ENCODE measurements at regions not wholly inside any gene's neighbourhood (a gene's known extent, or its start where the extent isn't known, plus 50 kb on each side); places are given as distances from the start of the nearest gene placed in this dataset.

DNA sequence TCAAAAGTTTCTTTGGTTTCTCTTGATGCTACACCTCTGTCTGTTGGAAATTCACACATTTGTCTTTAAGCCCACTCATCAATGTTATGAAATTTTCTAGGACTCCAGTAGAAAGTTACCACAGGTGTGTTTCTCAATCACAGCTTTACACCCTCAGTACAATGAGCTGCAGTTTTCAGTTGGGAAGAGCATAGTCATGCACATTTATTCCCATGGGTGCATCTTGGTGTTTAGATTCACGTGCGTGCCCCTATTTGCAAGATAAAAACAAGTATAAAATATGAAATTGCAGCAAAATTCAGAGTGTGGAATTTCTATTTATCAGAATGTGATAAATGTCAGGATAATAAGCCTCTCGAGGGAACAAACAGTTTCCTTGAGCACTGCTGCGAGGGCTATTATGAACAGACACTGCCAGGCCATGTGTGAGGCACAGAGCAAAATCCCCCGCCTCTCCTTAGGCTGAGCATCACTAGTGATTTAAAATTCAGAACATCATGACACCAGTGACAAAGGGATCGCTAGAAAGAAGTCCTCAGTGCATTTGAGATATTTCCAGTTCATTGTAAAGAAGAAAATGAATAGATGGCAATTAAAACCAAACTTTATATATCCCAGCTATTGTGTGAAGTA is 512.2 kb upstream of the TCF4 start:
- 64 to 74% methylated on average over 4 to 6 of the region's 6 CpGs for WGBS, 2 donors (ENCODE audit: low coverage in 1 of 2)
- H3K27ac ChIP-seq = no peak overlapping the region
- H3K36me3 ChIP-seq = no peaks in the 10 kb centered on the region
- ATAC-seq = no peak
- peaks cover 0 to 9% (median 0%) of the 10 kb centered on the region in 3 donors for H3K9me3 ChIP-seq
- no peak for TF ChIP-seq POLR2A (IDR thresholded peaks at IDR 0.05)
- no peak for TF ChIP-seq POLR2AphosphoS5 (IDR thresholded peaks at IDR 0.05)
- no peaks in the 10 kb centered on the region for H3K27me3 ChIP-seq
- no peak overlapping the region for H3K4me3 ChIP-seq
- no peaks in the 10 kb centered on the region for H3K4me1 ChIP-seq

GRCh38 chr18:56097621-56098020 is 509.6 kb upstream of the TCF4 start:
- Histone ChIP-seq H3K4me3 (no peak overlapping the region), H3K27me3 (no peaks in the 10 kb centered on the region), H3K36me3 (no peaks in the 10 kb centered on the region), H3K27ac (no peak overlapping the region), H3K4me1 (no peaks in the 10 kb centered on the region), H3K9me3 (no peaks in the 10 kb centered on the region)
- TF ChIP-seq CTCF (IDR thresholded peaks at IDR 0.05) (no peak), POLR2AphosphoS5 (IDR thresholded peaks at IDR 0.05) (no peak)
- no peak for ATAC-seq
- WGBS, 2 donors (ENCODE audit: low coverage in 1 of 2) = 82 to 88% methylated on average over 2 to 5 of the region's 5 CpGs

DNA sequence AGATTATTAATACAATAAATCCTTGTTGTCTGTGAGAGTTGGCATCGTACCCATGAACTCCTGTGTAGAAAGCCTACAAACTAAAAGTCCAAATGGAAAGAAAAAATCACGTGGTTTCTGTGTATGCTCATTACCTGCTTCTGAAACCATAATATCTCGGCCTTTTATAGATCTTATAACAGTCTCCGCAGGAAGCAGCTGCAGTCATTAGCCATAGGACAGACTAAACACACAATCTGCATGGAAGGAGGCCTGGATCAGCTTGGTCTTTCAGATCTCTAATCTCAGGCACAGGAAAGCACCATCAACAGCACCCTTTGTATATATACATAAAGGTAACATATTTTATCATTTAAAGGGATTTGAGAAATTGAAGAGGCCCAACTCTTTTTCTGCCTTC is 508.9 kb upstream of the TCF4 start:
- no peak for TF ChIP-seq EP300 (IDR thresholded peaks at IDR 0.05)
- Histone ChIP-seq H3K4me1 (no peaks in the 10 kb centered on the region), H3K27ac (no peak overlapping the region), H3K9me3 (no peaks in the 10 kb centered on the region), H3K27me3 (no peaks in the 10 kb centered on the region), H3K4me3 (no peak overlapping the region), H3K36me3 (no peaks in the 10 kb centered on the region)
- WGBS, 2 donors (ENCODE audit: low coverage in 1 of 2) = 68 to 70% methylated on average over 4 of the region's 4 CpGs
- ATAC-seq = no peak

- WGBS, 2 donors (ENCODE audit: low coverage in 1 of 2) = 86 to 90% methylated on average over 4 of the region's 4 CpGs
- H3K27me3 ChIP-seq = no peaks in the 10 kb centered on the region
- no peak for TF ChIP-seq EP300 (IDR thresholded peaks at IDR 0.05)
- TF ChIP-seq CTCF (IDR thresholded peaks at IDR 0.05) = no peak
- no peak for TF ChIP-seq POLR2AphosphoS5 (IDR thresholded peaks at IDR 0.05)
- no peak overlapping the region for H3K27ac ChIP-seq
- H3K4me1 ChIP-seq = no peaks in the 10 kb centered on the region
- H3K36me3 ChIP-seq = no peaks in the 10 kb centered on the region
- ATAC-seq = no peak
- no peak overlapping the region for H3K4me3 ChIP-seq
- H3K9me3 ChIP-seq = no peaks in the 10 kb centered on the region
These were observed 501.7 kb upstream of the TCF4 start for GRCh38 chr18:56089612-56090258.

DNA sequence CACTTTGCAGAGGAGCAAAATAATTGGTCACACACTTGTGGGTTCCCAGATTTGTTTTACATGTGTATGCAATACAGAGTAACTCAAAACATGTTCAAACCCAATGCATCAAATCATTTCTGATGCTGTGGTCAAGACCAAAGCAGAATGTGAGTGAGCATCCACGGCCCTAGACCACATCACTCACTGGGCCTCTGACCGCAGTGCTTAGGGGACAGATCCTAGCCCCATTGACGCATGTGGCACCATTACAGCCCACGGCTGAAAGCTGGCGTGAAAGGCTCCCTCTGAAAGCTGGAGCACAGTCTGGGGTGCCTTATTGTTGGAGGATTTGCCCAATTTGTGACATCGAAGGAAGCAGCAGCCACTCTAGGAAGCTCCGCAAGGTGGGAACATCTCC is 498.8 kb upstream of the TCF4 start:
- H3K4me1 ChIP-seq = peaks cover 0 to 20% (median 4%) of the 10 kb centered on the region in 3 donors
- no peaks in the 10 kb centered on the region for H3K36me3 ChIP-seq
- no peak for ATAC-seq
- no peaks in the 10 kb centered on the region for H3K9me3 ChIP-seq
- H3K4me3 ChIP-seq = no peak overlapping the region
- no peaks in the 10 kb centered on the region for H3K27me3 ChIP-seq
- TF ChIP-seq EP300 (IDR thresholded peaks at IDR 0.05) (no peak), CTCF (IDR thresholded peaks at IDR 0.05) (no peak), POLR2AphosphoS5 (IDR thresholded peaks at IDR 0.05) (no peak), POLR2A (IDR thresholded peaks at IDR 0.05) (no peak)
- no peak overlapping the region for H3K27ac ChIP-seq
- 100% methylated on average over 1 of the region's 7 CpGs; no CpG with 5 or more reads in 1 of the 2 donors for WGBS, 2 donors (ENCODE audit: low coverage in 1 of 2)

DNA sequence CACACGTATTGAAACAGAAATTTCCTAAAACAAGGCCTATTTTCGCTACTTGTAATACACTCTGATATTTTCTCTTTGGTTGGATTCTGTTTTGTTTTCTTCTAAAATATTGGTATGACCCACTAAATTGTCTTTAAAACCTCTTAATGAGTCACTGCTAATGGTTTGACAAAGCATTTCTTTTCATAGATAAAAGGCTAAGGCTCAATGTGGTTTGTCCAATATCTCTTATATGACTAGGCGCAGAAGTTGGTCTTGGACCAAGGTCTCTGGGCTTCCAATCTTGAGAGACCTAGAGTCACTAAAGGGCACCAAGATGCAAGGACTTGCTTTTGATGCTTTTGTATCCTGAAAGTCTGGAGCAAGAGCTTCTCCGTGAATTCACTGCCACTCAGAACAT is 498.2 kb upstream of the TCF4 start:
- no peaks in the 10 kb centered on the region for H3K27me3 ChIP-seq
- no peak overlapping the region for H3K27ac ChIP-seq
- TF ChIP-seq POLR2AphosphoS5 (IDR thresholded peaks at IDR 0.05) (no peak), POLR2A (IDR thresholded peaks at IDR 0.05) (no peak), CTCF (IDR thresholded peaks at IDR 0.05) (no peak), EP300 (IDR thresholded peaks at IDR 0.05) (no peak)
- WGBS, 2 donors (ENCODE audit: low coverage in 1 of 2) = 93 to 100% methylated on average over 2 to 4 of the region's 4 CpGs
- H3K36me3 ChIP-seq = no peaks in the 10 kb centered on the region
- no peak overlapping the region for H3K4me3 ChIP-seq
- ATAC-seq = no peak
- H3K9me3 ChIP-seq = no peaks in the 10 kb centered on the region
- peaks cover 0 to 20% (median 4%) of the 10 kb centered on the region in 3 donors for H3K4me1 ChIP-seq

Data from gastroesophageal sphincter (tissue), 4 donors.